Esophagus muscularis mucosa (tissue), 3 donors: ENCODE measurements at regions not wholly inside any gene's neighbourhood (a gene's known extent, or its start where the extent isn't known, plus 50 kb on each side); places are given as distances from the start of the nearest gene placed in this dataset.

Experiments
- CTCF ChIP-seq, 3 experiments: fragments of 200-600 bp in 2 of 3; fragments of 450-650 bp in 1 of 3; sonication (generic) in 2 of 3; IDR thresholded peaks; one replicate each; pipeline ENCODE4 v1.5.1; 2017 to 2019; ENCODE audit warnings: antibody characterized with exemption in 3 of 3, mild to moderate bottlenecking in 2 of 3, moderate library complexity in 1 of 3
- POLR2AphosphoS5 ChIP-seq, 2 donors: sonication (generic); formaldehyde crosslinking; IDR thresholded peaks; one replicate each; pipeline ENCODE4 v1.6.1; 2017; ENCODE audit warnings: antibody characterized with exemption in 2 of 2

GRCh38 chr2:239566162-239566994, 165.6 kb upstream of the HDAC4 start:
- TF ChIP-seq CTCF (IDR thresholded peaks at IDR 0.05) = no peak
- no peak for TF ChIP-seq POLR2AphosphoS5 (IDR thresholded peaks at IDR 0.05)
